HG03520 (cell line): ENCODE measurements at regions not wholly inside any gene's neighbourhood (a gene's known extent, or its start where the extent isn't known, plus 50 kb on each side); places are given as distances from the start of the nearest gene placed in this dataset.
"Not testable (repeated sequence)": the region's sequence is repeated elsewhere in the genome, so short reads cannot be mapped to it uniquely, and the experiment has no call there.

Experiments used
- ATAC-seq: cut with Tn5 transposase; IDR thresholded peaks from one replicate; pipeline ENCODE4 v1.9.1; 2021; ENCODE audit warnings: mild to moderate bottlenecking, moderate library complexity; ENCODE audit not compliant: unreplicated experiment

DNA sequence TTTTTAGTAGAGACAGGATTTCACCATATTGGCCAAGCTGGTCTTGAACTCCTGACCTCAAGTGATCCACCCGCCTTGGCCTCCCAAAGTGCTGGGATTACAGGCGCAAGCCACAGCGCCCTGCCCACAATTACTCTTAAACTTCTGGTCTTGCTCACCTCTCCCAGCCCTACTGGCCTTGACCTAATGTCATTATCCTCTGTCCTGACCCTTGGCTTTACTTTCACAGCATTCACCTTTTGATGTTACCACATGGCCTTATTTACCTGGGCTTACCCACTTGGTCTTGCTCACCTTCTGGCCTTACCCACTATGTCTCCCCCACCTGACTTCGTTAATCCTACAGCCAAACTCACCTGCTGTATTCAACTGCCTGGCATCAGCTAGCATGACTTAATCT lies 105.9 kb downstream of the IL12A start:
- no peak for ATAC-seq

DNA sequence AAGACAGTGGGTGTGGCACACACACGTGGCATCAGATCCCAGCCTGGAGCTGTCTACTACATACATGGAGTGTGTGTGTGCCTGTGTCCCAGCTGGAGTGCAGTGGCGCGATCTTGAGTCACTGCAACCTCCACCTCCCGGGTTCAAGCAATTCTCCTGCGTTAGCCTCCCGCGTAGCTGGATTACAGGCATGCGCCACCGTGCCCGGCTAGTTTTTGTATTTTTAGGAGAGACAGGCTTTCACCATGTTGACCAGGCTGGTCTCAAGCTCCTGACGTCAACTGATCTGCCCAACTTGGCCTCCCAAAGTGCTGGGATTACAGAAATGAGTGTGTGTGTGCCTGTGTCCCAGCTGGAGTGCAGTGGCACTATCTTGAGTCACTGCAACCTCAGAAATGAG lies 108.8 kb downstream of the IL12A start:
- ATAC-seq, result no peak

DNA sequence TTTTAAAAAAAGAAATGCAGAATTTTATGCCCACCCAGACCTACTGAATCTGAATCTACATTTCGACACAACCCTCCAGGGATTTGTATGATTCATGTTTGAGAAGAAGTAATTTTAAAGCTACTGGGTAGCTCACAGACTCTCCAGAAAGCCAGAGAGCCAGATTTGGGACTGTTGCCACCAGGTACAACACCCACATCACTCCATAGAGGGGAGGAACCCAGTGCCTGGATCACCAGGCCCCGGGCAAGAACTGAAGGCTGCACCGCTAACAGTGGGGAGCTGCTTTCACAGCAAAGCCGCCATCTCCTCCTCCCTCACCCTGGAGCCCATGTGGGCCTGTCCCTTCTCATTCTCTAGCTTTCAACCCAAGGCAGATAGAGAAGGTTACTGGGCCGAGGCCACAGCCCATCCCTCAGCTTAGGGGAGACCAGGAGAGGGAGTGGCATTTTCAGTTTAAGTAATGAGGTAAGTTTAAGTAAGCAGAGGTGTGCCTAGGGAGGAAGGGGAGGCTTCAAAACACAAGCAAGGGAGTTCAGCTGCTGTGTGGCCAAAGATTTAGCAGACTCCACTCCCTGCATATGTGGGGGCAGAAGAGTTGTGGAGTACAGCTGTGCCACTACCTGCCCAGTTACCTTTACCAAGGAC lies 109.8 kb downstream of the IL12A start:
- ATAC-seq, result no peak

DNA sequence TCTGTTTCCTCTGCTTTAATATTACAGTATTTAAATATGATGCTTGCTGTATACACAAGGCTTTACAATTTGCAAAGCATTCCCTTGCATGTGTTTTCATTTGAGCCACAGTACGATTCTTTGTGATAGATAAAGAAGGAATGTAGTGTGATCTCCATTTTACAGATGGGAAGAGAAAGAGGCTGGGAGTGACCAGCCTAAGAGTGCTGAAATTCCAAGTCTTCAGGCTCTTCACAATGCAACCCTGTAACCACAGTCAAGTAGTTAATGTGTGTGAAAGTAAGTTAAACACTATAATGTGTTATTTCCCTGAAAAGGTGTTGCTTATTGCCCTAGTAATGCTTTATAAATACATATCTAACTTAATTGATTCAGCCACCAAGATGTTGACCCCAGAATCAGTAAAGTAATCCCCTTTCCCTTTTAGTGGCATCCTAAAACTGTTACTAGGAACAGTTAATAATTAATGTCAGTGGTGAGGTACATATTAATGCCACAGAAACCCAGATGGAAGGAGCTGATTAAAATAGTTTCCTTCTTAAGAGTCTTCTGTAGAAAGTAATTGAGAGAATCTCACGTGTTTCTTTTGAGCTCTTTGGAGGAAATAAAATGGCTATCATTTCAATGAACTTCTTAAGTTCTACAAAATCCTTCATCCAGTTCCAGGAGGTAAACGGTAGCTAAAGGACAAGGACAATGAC lies 110.4 kb downstream of the IL12A start:
- ATAC-seq, result no peak

DNA sequence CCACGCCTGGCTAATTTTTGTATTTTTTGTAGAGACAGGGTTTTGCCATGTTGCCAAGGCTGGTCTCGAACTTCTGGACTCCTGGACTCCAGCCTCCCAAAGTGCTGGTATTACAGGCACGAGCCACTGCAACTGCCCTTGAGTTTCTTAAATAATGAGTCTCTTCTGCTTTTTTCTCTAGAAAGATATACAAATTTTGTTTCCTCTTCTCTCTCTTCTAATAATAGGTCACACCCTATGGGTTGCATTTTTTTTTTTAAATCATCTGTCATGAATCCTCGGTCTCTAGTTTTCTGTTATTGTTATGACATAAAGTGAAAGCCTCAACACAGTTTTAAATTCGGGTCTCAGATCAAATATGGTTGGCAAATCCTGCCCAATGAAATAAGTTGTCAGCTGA lies 111.2 kb downstream of the IL12A start:
- ATAC-seq, result peak; percentile 59

DNA sequence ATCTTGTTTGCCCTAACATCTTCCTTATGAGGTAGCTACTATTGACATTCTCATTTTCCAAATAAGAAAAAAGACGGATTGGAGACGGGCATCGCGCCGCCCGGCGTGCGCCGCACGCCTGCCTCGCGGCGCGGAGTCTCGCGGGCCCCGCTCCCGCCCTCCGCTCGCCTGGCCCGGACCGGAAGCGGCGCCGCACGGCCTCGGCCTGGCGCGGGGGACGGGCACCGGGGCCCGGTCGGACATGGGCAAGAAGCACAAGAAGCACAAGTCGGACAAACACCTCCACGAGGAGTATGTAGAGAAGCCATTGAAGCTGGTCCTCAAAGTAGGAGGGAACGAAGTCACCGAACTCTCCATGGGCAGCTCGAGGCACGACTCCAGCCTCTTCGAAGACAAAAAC lies 112.0 kb downstream of the IL12A start:
- ATAC-seq, result no peak

DNA sequence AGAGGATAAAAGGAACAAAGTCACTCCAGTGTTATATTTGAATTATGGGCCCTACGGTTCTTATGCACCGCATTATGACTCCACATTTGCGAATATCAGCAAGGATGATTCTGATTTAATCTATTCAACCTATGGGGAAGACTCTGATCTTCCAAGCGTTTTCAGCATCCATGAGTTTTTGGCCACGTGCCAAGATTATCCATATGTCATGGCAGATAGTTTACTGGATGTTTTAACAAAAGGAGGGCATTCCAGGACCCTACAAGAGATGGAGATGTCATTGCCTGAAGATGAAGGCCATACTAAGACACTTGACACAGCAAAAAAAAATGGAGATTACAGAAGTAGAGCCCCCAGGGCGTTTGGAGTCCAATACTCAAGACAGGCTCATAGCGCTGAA lies 113.4 kb downstream of the IL12A start:
- ATAC-seq, result not testable (repeated sequence)

DNA sequence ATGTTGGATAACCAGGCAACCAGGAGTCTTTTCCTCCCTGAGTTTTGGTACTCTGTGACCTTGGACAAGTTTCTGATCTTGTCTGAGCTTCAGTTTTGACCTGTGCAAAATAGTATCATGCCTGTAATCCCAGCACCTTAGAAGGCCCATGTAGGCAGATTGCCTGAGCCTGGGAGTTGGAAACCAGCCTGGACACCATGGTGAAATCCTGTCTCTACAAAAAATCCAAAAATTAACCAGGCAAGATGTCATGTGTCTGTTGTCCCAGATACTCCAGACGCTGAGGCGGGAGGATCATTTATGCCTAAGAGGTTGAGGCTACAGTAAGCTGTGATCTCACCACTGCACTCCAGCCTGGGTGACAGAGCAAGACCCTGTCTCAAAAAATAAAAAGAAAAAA lies 114.8 kb downstream of the IL12A start:
- ATAC-seq, result no peak

DNA sequence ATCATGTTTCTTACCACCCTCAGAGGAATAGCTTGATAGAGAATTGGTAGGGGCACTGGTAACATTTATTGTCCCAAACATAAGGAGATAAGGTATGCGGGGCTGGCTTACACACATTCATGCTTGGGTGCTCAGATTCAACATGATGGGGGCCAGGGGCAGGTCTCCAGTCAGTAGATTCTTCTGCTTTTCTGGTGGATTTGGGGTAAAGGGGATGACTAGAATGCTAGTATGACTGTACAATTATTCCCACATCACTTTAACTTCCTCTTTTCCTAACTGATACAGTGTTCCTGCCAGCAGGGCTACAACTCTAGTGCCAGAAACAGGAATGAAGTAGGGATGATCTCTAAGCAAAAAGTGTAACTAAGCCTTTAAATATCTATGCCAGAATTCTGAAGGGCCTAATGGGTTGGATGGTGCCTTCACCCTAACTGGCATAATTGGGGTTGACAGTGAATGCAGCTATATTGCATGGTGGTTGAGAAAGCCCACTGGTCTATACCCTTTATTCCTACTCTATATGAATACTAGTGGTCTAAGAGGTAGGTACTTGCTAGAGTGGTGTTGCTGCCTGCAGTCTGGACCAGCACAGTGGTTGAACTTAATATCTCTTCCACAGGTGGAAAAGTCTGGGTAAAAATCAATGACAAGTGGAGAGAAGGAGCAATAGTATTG lies 117.4 kb downstream of the IL12A start:
- ATAC-seq, result no peak

DNA sequence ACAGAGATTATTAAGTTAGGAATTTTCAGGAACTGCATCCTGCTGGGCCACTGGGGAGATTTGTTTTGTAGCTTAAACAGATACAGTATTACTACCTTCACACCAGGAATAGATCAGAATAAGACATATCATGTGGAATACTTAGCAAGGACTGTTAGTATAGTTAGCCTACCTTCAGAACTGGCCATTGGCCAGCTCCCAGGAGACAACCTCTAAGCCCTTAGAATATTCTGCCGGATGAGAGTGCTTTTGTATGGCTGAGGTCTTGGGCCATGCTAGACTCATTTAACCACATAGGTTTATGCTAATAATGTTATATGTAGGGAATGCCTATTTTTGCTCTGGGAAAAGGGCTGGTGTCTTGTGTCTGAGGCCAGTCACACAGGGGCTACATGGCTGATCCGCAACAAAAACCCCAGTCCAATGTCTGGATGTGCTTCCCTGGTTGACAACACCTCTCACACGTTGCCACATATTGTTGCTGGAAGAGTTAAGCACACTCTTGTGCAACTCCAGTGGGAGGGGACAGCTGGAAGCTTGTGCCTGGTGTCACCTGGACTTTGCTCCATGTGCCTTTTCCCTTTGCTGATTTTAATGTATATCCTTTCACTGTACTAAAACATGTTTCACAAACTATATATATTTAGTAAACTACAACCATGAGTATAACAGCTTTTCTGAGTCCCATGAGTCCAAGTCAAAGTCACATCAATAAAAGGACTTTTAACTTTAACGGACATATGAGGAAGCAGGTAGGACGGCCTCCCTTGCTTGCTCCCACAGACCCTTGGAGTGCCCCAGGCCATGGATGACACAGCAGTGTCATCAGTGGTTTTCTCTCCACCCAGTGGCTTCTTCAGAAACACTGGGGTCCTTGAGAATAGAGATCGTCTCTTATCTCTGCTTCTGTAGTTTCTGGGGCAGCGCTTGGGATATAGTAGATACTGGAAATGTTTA lies 118.0 kb upstream of the C3orf80 start:
- ATAC-seq, result no peak

DNA sequence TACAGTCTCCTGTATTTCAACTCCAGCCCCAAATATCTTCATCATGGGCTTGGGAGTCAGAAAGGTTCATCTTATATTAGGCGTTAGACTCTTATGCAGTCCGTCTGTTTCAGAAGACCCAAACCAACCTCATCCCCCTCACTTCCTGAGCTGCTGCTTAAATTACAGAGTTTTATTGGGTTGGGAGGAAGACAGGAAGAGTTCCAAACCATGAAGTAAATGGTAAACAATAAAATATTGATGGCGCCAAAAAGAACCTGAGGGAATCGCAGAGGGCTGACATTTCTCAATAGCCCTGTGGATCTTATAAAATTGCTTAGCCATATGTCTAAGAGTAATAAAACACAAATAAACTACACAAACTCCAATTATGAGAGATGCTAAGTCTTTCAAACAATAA lies 116.9 kb upstream of the C3orf80 start:
- ATAC-seq, result no peak

DNA sequence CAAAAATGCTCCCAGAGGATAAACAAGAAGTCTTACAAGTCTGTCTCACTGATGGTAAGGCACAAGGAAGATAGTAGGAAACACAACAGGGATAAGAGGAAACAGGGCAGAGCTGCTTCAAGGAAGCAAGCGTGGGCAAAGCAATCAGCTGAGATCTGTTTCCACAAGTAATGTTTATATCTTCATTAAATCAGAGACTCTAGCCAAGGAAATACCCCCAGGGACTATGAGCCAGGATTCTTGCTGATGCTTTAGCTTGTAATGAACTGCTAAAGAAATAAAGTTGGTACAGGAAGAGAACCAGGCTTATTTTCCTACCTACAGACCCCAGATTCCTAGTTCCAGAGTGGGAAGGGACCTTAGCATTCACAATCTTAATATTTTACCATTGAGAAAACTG lies 112.7 kb upstream of the C3orf80 start:
- ATAC-seq, result no peak

DNA sequence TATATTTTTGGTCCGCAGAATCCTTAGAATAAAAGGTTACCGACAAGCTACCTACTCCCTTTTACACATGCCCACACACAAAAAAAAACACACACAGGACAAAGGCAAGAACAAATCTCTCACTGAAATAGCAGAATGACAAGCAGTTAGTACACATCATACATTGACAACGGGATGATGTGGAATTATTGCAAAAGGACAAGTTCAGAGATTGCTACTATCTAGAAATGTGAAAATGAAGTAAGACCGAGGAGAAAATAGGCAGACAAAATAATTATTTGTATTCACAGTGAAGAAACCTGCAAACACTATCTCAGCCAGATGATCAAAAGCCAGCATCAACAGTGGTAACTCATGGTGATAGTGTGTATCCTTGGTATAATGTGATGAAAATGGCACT lies 112.2 kb upstream of the C3orf80 start:
- no peak for ATAC-seq

DNA sequence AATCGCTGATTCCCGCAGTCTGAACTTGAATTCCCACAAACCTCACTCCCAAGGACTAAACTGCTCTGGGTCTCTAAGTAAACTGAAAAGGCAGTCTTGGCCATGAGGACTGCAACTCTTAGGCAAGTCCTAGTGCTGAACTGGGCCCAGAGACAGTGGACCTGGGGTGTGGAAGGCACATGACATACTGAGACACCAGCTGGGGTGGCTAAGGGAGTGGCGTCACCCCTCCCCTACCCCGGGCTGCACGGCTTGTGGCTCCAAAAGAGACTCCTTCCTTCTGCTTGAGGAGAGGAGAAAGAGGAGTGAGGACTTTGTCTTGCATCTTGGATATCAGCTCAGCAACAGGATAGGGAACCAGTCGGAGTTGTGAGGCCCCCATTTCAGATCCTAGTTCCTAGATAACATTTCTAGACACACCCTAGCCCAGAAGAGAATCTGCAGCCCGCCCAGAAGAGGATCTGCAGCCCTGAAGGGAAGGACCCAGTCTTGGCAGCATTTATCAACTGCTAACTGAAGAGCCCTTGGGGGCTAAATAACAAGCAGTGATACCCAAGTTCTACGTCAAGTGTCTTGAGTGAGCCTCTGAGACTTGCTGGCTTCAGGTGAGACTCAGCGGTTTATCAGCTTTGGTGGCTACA lies 110.7 kb upstream of the C3orf80 start:
- ATAC-seq, result no peak

DNA sequence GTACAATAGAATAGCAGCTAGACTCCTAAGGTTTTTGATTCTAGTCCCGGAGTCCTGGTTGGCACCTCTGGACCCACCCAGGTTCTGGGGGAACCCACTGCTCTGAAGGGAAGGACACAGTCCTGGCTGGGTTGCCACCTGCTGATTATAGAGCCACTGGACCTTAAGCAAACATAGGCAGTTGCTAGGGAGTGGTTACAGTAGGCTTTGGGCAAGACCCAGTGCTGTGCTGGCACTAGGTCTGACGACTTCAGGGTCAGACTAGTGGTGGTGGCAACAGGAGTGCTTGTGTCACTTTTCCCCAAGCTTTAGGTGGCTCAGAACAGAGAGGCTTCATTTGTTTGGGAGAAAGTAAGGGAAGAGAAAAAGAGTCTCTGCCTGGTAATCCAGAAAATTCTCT lies 109.8 kb upstream of the C3orf80 start:
- no peak for ATAC-seq

DNA sequence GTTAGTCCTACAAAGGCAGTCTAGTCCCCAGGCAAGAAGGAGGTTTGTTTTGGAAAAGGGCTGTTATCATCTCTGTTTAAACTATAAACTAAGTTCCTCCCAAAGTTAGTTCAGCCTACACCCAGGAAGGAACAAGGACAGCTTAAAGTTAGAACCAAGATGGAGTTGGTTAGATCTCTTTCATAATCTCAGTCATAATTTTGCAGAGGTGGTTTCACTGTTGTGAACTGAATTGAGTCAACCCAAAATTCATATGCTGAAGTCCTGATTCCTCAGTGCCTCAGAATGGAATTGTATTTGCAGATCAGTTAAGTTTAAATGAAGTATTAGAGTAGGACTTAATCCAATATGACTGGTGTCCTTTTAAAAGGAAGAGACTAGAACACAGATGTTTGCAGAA lies 101.0 kb upstream of the C3orf80 start:
- ATAC-seq, result no peak

DNA sequence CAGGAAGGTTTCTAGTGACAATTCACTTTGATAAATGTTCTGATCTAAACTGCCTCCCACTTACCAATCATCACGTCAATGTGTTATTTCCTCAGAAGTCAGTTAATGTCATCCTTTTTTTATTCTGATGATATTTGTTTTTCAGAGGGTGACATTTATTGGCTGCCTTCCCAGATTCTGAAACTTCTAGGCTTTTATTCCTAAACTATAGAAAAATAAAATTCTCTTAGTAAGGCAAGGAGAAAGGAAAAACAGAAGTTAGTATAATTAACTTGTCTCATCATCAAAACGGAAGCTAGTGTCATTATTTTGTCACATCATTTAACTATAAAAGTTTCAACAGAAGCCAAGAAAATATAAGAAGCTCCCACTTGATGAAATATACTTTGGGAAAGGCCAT lies 100.0 kb upstream of the C3orf80 start:
- ATAC-seq, result no peak

DNA sequence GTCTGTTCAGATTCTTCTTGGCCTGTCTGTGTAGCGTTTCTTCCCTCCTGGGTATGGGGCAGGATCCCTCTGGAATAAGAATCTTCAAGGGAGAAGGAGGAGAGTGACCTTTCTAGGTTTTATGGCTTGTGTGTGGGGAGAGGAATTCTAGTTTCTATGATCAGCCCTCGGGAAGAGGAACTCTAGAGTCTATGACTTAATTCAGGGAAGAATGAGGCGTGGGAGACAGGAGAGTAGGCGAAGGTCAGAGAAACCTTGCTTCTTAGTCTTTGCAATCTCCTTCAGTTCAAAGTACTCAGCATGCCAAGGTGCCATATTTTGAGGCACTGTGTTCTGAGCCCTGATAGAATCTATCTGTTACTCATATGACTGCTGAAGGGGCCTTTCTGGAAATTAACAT lies 99.2 kb upstream of the C3orf80 start:
- no peak for ATAC-seq

DNA sequence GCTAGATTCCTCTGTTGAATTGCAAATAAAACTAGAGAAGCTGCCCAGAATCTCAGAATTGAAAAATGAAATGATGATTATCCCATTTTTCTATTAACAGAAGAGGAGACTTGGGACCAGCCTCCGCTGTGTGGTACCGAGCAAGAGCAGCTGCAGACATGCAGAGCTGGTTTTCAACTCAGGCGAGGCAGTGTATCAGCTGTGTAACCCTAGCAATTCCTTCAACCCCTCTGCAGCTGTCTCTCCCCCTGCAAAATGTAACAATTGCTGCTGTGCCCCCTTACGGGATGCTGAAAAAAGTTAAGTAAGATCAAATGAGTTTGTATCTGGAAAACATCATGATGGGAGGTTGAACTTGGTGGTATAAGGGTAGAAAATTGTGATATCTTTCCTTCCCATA lies 98.5 kb upstream of the C3orf80 start:
- ATAC-seq, result no peak

DNA sequence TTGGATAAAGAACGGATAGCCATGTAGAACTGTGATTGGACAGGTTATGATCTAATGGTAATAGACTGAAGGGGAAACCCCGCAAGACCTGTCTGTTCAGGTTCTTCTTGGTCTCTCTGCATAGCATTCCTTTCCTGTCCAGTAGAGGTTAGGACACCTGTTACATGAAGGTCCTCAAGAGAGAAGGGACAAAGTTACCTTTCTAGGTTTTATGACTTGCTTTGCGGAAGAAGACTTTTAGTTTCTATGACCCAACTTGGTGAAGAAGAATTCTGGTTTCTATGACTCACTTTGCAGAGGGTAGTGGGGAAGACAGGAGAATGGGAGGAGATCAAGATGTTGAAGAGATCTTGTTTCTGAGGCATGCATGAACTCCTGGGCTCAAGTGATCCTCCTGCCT lies 97.9 kb upstream of the C3orf80 start:
- no peak for ATAC-seq

DNA sequence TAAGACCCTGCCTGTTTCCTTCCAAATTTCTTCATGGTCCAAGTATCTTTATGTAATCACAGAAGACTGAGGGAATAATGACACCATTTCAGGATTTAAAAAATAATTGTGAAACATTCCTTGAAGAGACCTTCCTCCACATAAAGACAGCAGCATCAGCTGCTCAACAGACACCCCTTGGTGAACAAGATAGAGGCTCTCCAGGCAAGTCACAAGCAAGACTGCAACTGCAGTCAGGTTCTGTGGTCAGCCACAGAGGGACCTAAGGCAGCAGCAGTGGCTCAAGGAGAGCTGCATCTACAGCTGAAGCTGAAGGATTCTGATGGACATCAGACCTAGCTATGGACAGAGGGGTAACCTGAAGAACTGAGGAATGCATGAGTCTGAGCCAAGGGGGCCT lies 97.2 kb upstream of the C3orf80 start:
- ATAC-seq, result no peak
